IMR-90 (cell line): ENCODE measurements at regions not wholly inside any gene's neighbourhood (a gene's known extent, or its start where the extent isn't known, plus 50 kb on each side); places are given as distances from the start of the nearest gene placed in this dataset.
A peak's percentile ranks its signal among the peaks of the same experiment; 100 is the strongest.

Source experiments
- ATAC-seq: fragments of 200-7000 bp; cut with Tn5 transposase; 2 replicates; pipeline ENCODE4 v1.9.1; 2020; ENCODE audit warnings: low read depth, mild to moderate bottlenecking, moderate library complexity
- BruUV-seq: library from RNA; stranded (reverse); fragments of 400-500 nt; replicated peaks from 2 replicates; lab custom pipeline; 2021; lab: Mats Ljungman, UMichigan
- CTCF ChIA-PET: fragments of 300-600 bp; formaldehyde crosslinking; extraction: SDS; loops from one replicate; lab custom pipeline; 2021; ENCODE audit warnings: antibody characterized with exemption; lab: Yijun Ruan, JAX
- POLR2A ChIA-PET: fragments of 300-600 bp; sonication (Branson Sonifier 250); formaldehyde crosslinking; loops from one replicate; lab custom pipeline; 2022; ENCODE audit warnings: antibody characterized with exemption; ENCODE audit not compliant: unreplicated experiment; lab: Charles Lee
- DNase-seq: peaks from one replicate; pipeline ENCODE4 v3.0.0; 2013
- H2AFZ ChIP-seq: replicated peaks from 2 replicates; pipeline ENCODE3; 2013; ENCODE audit warnings: low read length, mild to moderate bottlenecking; ENCODE audit not compliant: poor library complexity
- H2AK5ac ChIP-seq: 2 replicates; pipeline ENCODE4 v1.6.1; 2013; ENCODE audit warnings: low read depth, low read length, inconsistent platforms
- H2AK9ac ChIP-seq: replicated peaks from 2 replicates; pipeline ENCODE3; 2013; ENCODE audit warnings: mild to moderate bottlenecking, low read depth, low read length, moderate library complexity; ENCODE audit not compliant: poor library complexity
- H2BK120ac ChIP-seq: 2 replicates; pipeline ENCODE4 v1.6.1; 2013; ENCODE audit warnings: low read depth, low read length, inconsistent platforms
- H2BK15ac ChIP-seq: 3 replicates; pipeline ENCODE4 v1.6.1; 2013; ENCODE audit warnings: low read depth, low read length, inconsistent platforms
- H2BK20ac ChIP-seq: 2 replicates; pipeline ENCODE4 v1.6.1; 2013; ENCODE audit warnings: low read depth, mild to moderate bottlenecking, inconsistent platforms, low read length, moderate library complexity
- H2BK5ac ChIP-seq: 2 replicates; pipeline ENCODE4 v1.6.1; 2013; ENCODE audit warnings: mild to moderate bottlenecking, low read depth, low read length, inconsistent platforms; ENCODE audit not compliant: poor library complexity, severe bottlenecking
- H3K14ac ChIP-seq: replicated peaks from 2 replicates; pipeline ENCODE4 v1.6.1; 2013; ENCODE audit warnings: low read depth, low read length, inconsistent platforms
- H3K18ac ChIP-seq: 2 replicates; pipeline ENCODE4 v1.6.1; 2013; ENCODE audit warnings: low read depth, low read length, control low read depth
- H3K23ac ChIP-seq: 2 replicates; pipeline ENCODE4 v1.6.1; 2013; ENCODE audit warnings: low read depth, low read length, inconsistent platforms
- H3K27ac ChIP-seq: 2 replicates; pipeline ENCODE4 v1.5.1; 2013; ENCODE audit warnings: mild to moderate bottlenecking, control low read depth, low read length; ENCODE audit not compliant: insufficient read depth
- H3K27me3 ChIP-seq: 2 replicates; pipeline ENCODE4 v1.6.1; 2013; ENCODE audit warnings: low read length; ENCODE audit not compliant: control insufficient read depth, insufficient read depth
- H3K36me3 ChIP-seq: 2 replicates; pipeline ENCODE4 v1.6.1; 2013; ENCODE audit warnings: low read length, mixed read lengths; ENCODE audit not compliant: control insufficient read depth, insufficient read depth
- H3K4ac ChIP-seq: 2 replicates; pipeline ENCODE4 v1.6.1; 2013; ENCODE audit warnings: low read depth, low read length, inconsistent platforms
- H3K4me1 ChIP-seq: 2 replicates; pipeline ENCODE4 v1.6.1; 2013; ENCODE audit warnings: low read length, mixed read lengths; ENCODE audit not compliant: control insufficient read depth, insufficient read depth
- H3K4me2 ChIP-seq: 2 replicates; pipeline ENCODE4 v1.6.1; 2013; ENCODE audit warnings: low read depth, mild to moderate bottlenecking, control low read depth, low read length, moderate library complexity
- H3K4me3 ChIP-seq: 2 replicates; pipeline ENCODE4 v1.5.1; 2013; ENCODE audit warnings: low read depth, mild to moderate bottlenecking, control low read depth, low read length, moderate library complexity; ENCODE audit not compliant: insufficient read depth
- H3K56ac ChIP-seq: 2 replicates; pipeline ENCODE4 v1.6.1; 2013; ENCODE audit warnings: low read length, inconsistent platforms; ENCODE audit not compliant: insufficient read depth; ENCODE audit errors: extremely low read depth
- H3K79me1 ChIP-seq, 2 experiments: 2 replicates each; pipeline ENCODE4 v1.6.1; 2013; ENCODE audit warnings: low read length in 2 of 2, inconsistent platforms in 1 of 2, low read depth in 1 of 2
- H3K9ac ChIP-seq: 2 replicates; pipeline ENCODE4 v1.6.1; 2013; ENCODE audit warnings: low read depth, low read length, control low read depth
- H3K9me1 ChIP-seq: 2 replicates; pipeline ENCODE4 v1.6.1; 2013; ENCODE audit warnings: low read length, inconsistent platforms; ENCODE audit not compliant: insufficient read depth
- H3K9me3 ChIP-seq: 2 replicates; pipeline ENCODE4 v1.6.1; 2013; ENCODE audit warnings: low read length; ENCODE audit not compliant: control insufficient read depth, insufficient read depth
- H4K20me1 ChIP-seq: 2 replicates; pipeline ENCODE4 v1.6.1; 2013; ENCODE audit warnings: low read length, inconsistent platforms; ENCODE audit not compliant: insufficient read depth
- H4K5ac ChIP-seq: 2 replicates; pipeline ENCODE4 v1.6.1; 2013; ENCODE audit warnings: mild to moderate bottlenecking, low read depth, low read length, control low read depth
- H4K8ac ChIP-seq, 2 experiments: 2 replicates each; pipeline ENCODE4 v1.6.1; 2013; ENCODE audit warnings: low read depth in 2 of 2, low read length in 2 of 2, control low read depth in 1 of 2, inconsistent platforms in 1 of 2
- H4K91ac ChIP-seq: 2 replicates; pipeline ENCODE4 v1.6.1; 2013; ENCODE audit warnings: low read depth, low read length, inconsistent platforms; ENCODE audit not compliant: insufficient read depth
- FOS ChIP-seq: fragments of 150-350 bp; IDR thresholded peaks from 2 replicates; pipeline ENCODE4 v1.6.1; 2016; ENCODE audit warnings: low read depth, low read length
- WGBS, 2 experiments: methylation state at CpG; one replicate each; pipeline versions ENCODE4 v1.1.5 to v1.1.7; 2013; ENCODE audit warnings: missing lambda C conversion rate in 2 of 2; ENCODE audit not compliant: insufficient read length in 1 of 2; ENCODE audit errors: extremely low coverage in 2 of 2; 5-methylcytosine and 5-hydroxymethylcytosine counted together
- dilution Hi-C: fragments of 300-500 bp; cut with HindIII; formaldehyde crosslinking; loops from one replicate; pipeline ENCODE4 v1.14.3; 2018; ENCODE audit warnings: low sequenced_read_pairs; ENCODE audit not compliant: unreplicated experiment
- in situ Hi-C: fragments of 300-500 bp; cut with MboI; formaldehyde crosslinking; loops from 3 replicates; pipeline ENCODE4 v1.14.3; 2019; ENCODE audit warnings: low sequenced_read_pairs, inconsistent platforms, mixed read lengths
- intact Hi-C: fragments of 100-400 bp; cut with micrococcal nuclease; formaldehyde crosslinking; loops from 2 replicates; pipeline ENCODE4 v1.10.0; 2022
- TF ChIP-seq, protein P1 (sequence below): fragments of 150-350 bp; IDR thresholded peaks from 2 replicates; pipeline ENCODE4 v1.6.1; 2016; ENCODE audit warnings: low read depth, mild to moderate bottlenecking, low read length, moderate library complexity, borderline replicate concordance

- no TSS peak for BruUV-seq
- CTCF ChIA-PET, result no interaction called here
- ATAC-seq, result no peak; the same call in 1 of the 2 replicates
Measured at GRCh38 chr10:62732841-62733653, 71.5 kb upstream of the ADO start.

More at GRCh38 chr10:62732841-62733653, 71.5 kb upstream of the ADO start:
- H2AFZ ChIP-seq, result no peak overlapping the region
- peaks cover 5% of the 10 kb centered on the region for H3K27me3 ChIP-seq
- H3K27ac ChIP-seq, result no peak overlapping the region
- no peaks in the 10 kb centered on the region for H4K20me1 ChIP-seq
- H3K4me1 ChIP-seq, result peaks cover 2% of the 10 kb centered on the region; the same call in 1 of the 2 replicates
- peak overlapping the region; percentile 39; the same call in 1 of the 2 replicates for H2AK5ac ChIP-seq
- H2BK5ac ChIP-seq, result no peak overlapping the region
- H2BK20ac ChIP-seq, result peak overlapping the region; percentile 59; the same call in 1 of the 2 replicates
- no peaks in the 10 kb centered on the region for H3K9me3 ChIP-seq
- DNase-seq, result peak; percentile 74
- POLR2A ChIA-PET, result no interaction called here
- H3K4me3 ChIP-seq, result no peak overlapping the region
- H3K79me1 ChIP-seq, result no peaks in the 10 kb centered on the region
- no peak overlapping the region for H2BK120ac ChIP-seq
- no peak overlapping the region for H2AK9ac ChIP-seq
- intact Hi-C loops, result no loop called here
- no peak overlapping the region for H4K91ac ChIP-seq
- H3K18ac ChIP-seq, result no peak overlapping the region
- peak overlapping the region; percentile 8; the same call in 1 of the 2 replicates for H3K4ac ChIP-seq
- H4K8ac ChIP-seq, result peak overlapping the region in 1 of 2 experiments; percentile 47; a peak in 1 of 4 replicates
- no peaks in the 10 kb centered on the region for H3K36me3 ChIP-seq
- no peak overlapping the region for H3K23ac ChIP-seq
- dilution Hi-C loops, result no loop called here
- no peak overlapping the region for H3K14ac ChIP-seq
- H4K5ac ChIP-seq, result no peak overlapping the region
- no peak overlapping the region for H3K9ac ChIP-seq
- no peak overlapping the region for H3K56ac ChIP-seq
- in situ Hi-C loops, result no loop called here
- peak; percentile 42; the same call in 1 of the 2 replicates for TF ChIP-seq FOS
- TF ChIP-seq, protein P1, sequence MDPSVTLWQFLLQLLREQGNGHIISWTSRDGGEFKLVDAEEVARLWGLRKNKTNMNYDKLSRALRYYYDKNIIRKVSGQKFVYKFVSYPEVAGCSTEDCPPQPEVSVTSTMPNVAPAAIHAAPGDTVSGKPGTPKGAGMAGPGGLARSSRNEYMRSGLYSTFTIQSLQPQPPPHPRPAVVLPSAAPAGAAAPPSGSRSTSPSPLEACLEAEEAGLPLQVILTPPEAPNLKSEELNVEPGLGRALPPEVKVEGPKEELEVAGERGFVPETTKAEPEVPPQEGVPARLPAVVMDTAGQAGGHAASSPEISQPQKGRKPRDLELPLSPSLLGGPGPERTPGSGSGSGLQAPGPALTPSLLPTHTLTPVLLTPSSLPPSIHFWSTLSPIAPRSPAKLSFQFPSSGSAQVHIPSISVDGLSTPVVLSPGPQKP, result no peak
- no peak overlapping the region for H3K4me2 ChIP-seq
- H3K9me1 ChIP-seq, result peaks cover 15% of the 10 kb centered on the region
- H2BK15ac ChIP-seq, result no peak overlapping the region
- WGBS, 2 experiments, result 92% methylated on average over 4 of the region's 7 CpGs; no CpG with 5 or more reads in 1 of the 2 experiments
